Stomach (tissue), 4 donors: ENCODE measurements at regions not wholly inside any gene's neighbourhood (a gene's known extent, or its start where the extent isn't known, plus 50 kb on each side); places are given as distances from the start of the nearest gene placed in this dataset.

Source experiments
- EP300 ChIP-seq: sonication (generic); formaldehyde crosslinking; IDR thresholded peaks from one replicate; pipeline ENCODE4 v1.6.1; 2017; ENCODE audit warnings: antibody characterized with exemption
- POLR2A ChIP-seq, 4 donors: fragments of 450-650 bp; IDR thresholded peaks; one replicate each; pipeline ENCODE4 v1.6.1; 2016; ENCODE audit warnings: antibody characterized with exemption in 4 of 4, control low read depth in 2 of 4, mild to moderate bottlenecking in 1 of 4, moderate library complexity in 1 of 4
- POLR2AphosphoS5 ChIP-seq, 3 donors: sonication (generic); formaldehyde crosslinking; IDR thresholded peaks; one replicate each; pipeline ENCODE4 v1.6.1; 2016; ENCODE audit warnings: antibody characterized with exemption in 3 of 3
- TF ChIP-seq, protein P1 (sequence below), 7 experiments: fragments of 450-650 bp in 4 of 7; fragments of 200-600 bp in 3 of 7; sonication (generic) in 3 of 7; IDR thresholded peaks; one replicate each; pipeline ENCODE4 v1.5.1; 2016 to 2019; ENCODE audit warnings: antibody characterized with exemption in 7 of 7, control low read depth in 2 of 7, mild to moderate bottlenecking in 1 of 7

DNA sequence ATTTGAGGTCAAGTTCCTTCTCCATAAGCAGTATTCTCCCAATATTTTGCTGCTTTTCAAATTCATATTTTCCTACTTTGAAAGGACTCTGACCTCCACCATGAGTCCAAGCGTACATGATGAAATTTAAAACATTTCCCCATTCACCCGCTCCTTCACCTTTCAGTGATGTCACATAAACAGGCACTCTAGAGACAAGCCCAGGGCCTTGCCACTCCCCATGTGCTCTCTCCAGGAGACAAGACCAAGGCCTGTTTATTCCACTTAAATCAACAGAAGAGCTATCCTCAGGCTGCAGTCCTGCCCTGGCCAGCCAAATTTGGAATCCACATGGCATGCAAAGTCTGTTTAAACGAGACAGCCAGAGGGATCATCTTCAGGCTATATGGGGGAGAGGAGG is 161.5 kb downstream of the ARRDC4 start:
- TF ChIP-seq POLR2A (IDR thresholded peaks at IDR 0.05) (no peak), EP300 (no peak), POLR2AphosphoS5 (IDR thresholded peaks at IDR 0.05) (no peak)
- TF ChIP-seq, protein P1, sequence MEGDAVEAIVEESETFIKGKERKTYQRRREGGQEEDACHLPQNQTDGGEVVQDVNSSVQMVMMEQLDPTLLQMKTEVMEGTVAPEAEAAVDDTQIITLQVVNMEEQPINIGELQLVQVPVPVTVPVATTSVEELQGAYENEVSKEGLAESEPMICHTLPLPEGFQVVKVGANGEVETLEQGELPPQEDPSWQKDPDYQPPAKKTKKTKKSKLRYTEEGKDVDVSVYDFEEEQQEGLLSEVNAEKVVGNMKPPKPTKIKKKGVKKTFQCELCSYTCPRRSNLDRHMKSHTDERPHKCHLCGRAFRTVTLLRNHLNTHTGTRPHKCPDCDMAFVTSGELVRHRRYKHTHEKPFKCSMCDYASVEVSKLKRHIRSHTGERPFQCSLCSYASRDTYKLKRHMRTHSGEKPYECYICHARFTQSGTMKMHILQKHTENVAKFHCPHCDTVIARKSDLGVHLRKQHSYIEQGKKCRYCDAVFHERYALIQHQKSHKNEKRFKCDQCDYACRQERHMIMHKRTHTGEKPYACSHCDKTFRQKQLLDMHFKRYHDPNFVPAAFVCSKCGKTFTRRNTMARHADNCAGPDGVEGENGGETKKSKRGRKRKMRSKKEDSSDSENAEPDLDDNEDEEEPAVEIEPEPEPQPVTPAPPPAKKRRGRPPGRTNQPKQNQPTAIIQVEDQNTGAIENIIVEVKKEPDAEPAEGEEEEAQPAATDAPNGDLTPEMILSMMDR (IDR thresholded peaks at IDR 0.05), result no peak
